HG03342 (cell line): ENCODE measurements at regions not wholly inside any gene's neighbourhood (a gene's known extent, or its start where the extent isn't known, plus 50 kb on each side); places are given as distances from the start of the nearest gene placed in this dataset.

ENCODE experiments used
- ATAC-seq: cut with Tn5 transposase; IDR thresholded peaks from one replicate; pipeline ENCODE4 v1.9.1; 2021; ENCODE audit warnings: mild to moderate bottlenecking, moderate library complexity; ENCODE audit not compliant: unreplicated experiment

DNA sequence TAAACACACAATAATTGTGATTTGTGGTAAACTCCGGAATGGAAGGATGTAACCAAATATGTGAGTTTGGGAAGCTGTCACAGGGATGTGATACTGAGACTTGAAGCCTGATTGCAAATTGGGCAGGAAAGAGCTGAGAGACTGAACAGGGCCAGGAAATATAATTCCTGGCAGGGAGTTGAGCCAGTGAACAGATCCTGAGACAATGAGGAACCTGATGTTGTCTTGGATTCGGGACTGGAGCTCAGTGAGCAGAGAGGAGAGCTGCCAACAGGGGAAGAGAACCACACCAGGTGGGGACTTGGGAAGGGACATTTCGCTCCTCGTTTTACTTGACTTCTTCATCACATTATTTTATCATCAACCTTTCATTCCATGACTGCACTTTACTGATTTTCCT is 386.0 kb downstream of the TLL1 start:
- no peak for ATAC-seq

DNA sequence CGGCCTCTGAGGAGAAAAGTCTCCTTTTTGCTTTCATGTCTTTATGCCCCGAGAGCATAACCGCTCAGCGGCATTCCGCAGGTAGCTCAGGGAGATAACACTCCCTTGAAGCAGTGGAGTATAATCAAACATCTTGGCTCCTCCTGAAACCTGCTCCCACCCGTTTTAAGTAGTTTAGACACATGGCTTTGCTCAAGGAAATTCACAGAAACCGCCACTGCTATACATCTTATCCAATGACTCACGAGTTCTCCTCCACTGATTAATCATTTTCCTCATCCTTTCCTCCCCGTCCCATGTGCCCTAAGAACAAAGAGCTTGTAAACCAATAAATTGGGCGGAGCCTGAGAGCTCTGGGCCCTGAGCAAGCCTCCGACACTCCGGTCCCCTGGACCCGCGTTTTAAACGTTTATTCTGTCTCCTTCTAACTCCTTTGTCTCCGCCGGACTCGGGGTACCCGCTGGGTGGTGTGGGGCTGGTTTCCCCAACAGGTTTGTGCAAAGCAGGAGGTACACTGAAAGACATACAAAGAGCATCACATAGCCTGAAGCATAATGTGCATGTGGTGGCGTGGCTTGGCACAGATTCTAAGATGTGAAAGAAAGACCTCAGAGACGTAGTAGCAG is 401.2 kb downstream of the TLL1 start:
- no peak for ATAC-seq

GRCh38 chr4:166274775-166275174 is 401.7 kb downstream of the TLL1 start:
- ATAC-seq = no peak

DNA sequence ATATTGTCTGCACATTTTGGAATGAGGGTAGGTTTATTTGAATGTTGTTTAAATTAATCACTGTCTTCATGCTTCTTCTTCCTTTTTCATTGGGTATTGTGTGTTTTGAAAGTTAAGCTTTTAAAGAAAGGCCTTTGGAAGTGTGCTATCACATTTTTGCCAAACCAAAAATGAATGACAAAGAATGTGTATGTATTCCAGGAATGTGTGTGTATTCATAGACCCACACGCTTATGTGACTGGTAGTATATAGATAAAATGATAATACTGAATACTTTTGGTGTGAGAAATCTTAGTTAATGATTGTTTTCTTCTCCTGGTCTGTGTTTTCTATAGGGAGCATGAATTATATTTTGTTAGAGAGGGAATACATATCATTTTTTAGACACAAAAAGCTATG is 404.4 kb downstream of the TLL1 start:
- ATAC-seq = no peak

GRCh38 chr4:166277853-166278252 is 404.8 kb downstream of the TLL1 start:
- ATAC-seq = no peak

DNA sequence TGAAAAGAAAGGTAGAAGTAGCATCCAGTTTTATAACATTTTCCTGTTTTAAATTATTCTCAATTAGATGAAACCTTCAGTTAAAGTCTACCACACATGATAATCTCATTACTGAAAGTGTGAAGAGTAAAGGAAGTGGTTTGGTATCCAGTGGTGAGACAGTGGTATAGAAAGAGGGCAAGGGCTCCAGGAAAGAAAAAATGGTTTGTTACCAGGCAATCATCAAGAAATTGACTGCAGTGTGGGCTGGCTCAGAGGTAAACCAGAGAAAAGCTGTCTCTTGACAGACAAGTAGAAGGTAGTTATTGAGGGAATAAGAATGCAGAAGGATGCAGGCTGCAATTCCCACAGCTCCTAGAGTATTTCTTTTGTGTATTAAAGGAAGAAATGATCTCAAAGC is 406.2 kb downstream of the TLL1 start:
- ATAC-seq = no peak

GRCh38 chr4:166280642-166281041 is 407.6 kb downstream of the TLL1 start:
- no peak for ATAC-seq

GRCh38 chr4:166282081-166282770 is 409.2 kb downstream of the TLL1 start:
- no peak for ATAC-seq

DNA sequence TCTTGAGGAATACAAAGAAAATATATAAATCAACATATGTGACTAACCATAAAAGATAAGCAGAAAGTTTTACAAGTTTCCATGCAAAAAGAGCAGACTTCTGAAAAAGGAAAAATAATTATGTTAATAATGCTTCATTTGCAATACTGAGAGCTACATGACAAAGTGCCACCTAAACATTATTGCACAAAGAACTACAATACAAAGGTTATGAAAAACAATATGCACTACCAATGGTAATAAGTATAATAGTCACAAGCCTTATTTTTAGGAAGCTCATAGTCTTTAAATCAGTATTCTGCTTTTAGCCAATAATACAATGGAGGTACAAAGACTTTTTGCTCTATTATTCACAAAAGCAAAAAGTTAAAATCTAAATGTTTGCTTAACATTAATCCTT is 411.2 kb downstream of the TLL1 start:
- no peak for ATAC-seq

DNA sequence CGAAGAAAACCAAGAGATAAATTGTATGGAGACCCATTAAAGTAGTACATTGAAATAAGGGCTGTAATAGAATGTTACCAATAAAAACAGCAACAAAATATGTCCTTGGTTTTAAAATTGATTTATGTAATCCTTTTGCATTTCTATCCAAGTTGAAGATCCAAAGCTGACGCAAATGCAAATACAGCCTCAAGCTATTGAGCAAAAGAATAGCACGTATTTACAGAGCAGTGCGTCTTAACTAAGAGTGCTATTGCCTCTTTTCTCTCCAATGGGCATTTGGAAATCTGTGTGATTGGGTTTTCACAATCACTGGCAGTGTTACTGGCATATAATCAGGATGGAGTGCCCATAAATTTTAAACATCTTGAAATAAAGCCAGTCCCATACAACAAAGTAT is 417.4 kb downstream of the TLL1 start:
- no peak for ATAC-seq

- ATAC-seq = no peak
Measured at GRCh38 chr4:166293556-166293955, 420.5 kb downstream of the TLL1 start.

DNA sequence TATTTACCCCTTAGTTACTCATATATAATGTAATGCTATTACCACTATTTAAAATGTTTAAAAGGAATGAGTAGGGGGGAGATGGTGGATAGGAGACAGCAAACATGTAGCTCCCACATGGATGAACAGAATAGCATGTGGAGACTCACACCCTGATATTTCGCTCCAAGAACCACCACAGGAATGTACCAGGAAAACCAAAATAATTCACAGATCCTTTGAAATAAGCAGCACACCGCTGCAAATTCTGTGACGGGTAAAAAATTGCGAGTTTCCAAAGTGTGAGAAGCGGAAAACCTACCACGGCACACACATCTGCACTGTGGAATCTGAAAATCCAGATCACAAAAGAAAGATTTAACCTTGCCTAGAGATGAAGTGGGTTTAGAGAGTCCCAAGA is 428.2 kb downstream of the TLL1 start:
- ATAC-seq = no peak

DNA sequence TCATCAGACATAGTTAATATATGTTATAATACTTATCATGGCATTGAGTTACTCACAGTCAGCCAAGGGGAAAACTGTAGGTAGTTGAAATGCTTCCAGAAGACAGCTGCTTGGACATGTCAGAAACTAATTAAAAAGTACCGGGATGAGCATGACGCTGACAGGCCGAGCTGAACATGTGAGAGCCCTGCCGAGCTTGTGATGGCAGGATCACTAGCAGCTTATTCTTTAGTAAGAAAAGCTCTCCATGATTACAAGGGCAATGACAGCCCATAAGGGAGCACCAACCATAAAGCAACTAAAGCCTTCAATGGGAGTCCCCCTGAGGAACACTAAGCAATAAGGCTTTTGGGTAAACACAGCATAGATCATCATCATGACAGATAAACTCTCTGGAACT is 435.6 kb downstream of the TLL1 start:
- ATAC-seq = no peak

- no peak for ATAC-seq
Measured at GRCh38 chr4:166309286-166309685, 436.2 kb downstream of the TLL1 start.

DNA sequence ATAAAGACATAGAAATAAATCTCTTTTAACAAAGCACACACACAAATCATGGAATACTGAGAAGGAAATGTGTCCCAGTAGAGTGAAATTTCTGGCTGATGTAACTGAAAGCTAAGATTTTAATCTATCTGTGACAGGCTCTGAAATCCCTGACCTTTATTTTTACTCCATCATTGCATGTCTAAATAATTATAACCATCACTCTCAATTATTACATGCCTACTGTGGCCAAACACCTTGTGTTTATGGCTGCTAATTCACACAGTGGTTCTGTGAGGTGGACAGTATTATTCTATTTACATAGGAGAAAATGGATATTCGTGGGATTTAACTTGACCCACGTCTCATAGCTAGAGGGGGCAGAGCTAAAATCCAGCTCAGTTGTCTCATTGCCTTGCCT is 438.1 kb downstream of the TLL1 start:
- no peak for ATAC-seq

- ATAC-seq = no peak
Measured at GRCh38 chr4:166312166-166312565, 439.1 kb downstream of the TLL1 start.

GRCh38 chr4:166314902-166315301 is 441.9 kb downstream of the TLL1 start:
- ATAC-seq = no peak

DNA sequence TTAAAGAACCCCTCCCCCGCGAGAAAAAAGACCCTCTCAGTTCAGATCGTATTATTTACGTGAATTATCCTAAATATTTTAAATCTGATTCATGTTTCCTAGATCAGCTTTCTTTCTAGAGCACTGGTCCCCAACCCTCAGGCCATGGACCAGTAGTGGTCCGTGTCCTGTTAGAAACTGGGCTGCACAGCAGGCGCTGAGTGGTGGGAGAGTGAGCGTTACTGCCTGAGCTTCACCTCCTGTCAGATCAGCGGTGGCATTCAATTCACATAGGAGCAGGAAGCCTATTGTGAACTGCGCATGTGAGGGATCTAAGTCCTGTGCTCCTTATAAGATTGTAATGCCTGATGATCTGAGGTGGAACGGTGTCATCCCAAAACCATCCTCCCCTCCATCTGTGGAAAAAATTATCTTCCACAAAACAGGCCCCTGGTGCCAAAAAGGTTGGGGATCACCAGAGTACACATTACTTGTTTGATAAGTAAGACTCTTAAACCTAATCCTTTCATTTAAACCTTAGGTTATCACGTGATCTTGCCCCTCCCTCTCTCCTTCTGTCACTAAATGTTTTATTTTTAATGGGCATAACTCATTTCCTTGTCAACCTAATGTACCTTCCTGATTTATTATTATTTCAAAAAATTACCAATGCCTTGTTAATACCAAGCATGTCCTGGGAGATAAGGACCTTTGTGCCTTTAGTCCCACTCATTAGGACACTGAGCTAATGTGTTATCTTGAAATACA is 442.9 kb downstream of the TLL1 start:
- no peak for ATAC-seq

DNA sequence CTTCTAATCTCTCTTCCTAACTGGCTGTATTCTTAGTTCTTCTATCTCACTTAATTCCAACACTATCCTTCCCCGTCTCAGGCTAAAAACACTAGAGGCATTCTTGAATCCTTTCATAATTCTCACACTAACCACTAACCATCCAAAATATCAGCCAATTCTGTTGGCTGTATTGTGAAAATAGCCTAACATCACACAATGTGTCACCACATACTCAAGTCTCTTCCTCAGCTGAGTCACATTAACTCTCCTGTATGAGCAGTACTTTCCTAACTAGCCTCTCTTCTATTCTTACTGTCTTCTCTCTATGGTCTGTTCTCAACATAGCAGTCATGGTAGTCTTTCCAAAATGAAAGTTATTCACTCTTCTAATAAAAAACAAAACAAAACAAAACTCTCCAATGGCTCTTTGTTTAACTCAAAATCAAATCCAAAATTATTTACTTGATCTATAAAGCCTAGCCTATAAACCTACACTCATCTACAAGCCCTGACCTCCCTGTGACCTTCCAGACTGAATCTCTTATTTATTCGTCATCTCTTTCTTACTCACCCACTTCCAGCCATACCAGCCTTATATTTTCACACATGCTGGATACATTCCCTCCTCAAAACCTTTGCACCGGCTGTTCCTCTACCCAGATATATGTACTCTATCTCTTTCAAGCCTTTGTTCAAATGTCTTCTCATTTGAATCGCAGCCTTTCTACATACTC is 445.9 kb downstream of the TLL1 start:
- ATAC-seq = no peak

DNA sequence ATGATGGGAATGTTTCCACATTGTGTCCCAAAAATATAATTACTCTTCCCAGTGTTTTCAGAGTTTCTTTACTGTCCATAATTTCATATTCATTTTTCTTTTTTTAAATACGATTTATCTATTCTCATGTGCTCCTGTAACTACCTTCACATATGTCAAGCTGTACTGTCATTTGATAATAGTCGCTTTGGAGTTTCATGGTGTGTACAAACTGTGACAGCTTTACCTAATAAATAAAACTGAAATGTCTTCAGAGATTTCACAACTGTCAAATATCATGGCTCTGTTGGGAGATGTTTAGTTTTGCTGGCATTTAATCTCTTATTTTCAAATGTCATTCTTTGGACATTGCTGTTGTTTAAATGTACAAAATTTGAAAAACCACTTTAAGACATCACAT is 450.2 kb downstream of the TLL1 start:
- ATAC-seq = no peak

- peak; percentile 67 for ATAC-seq
Measured at GRCh38 chr4:166324321-166324720, 451.3 kb downstream of the TLL1 start.
